Peyer's patch (tissue), 4 donors: ENCODE measurements at regions not wholly inside any gene's neighbourhood (a gene's known extent, or its start where the extent isn't known, plus 50 kb on each side); places are given as distances from the start of the nearest gene placed in this dataset.

Source experiments
- CTCF ChIP-seq, 6 experiments: fragments of 450-650 bp in 4 of 6; fragments of 200-600 bp in 2 of 6; sonication (generic) in 1 of 6; IDR thresholded peaks; one replicate each; pipeline ENCODE4 v1.5.1; 2017 to 2019; ENCODE audit warnings: antibody characterized with exemption in 6 of 6, mild to moderate bottlenecking in 3 of 6, moderate library complexity in 1 of 6
- POLR2A ChIP-seq, 2 donors: fragments of 450-650 bp; IDR thresholded peaks; one replicate each; pipeline ENCODE4 v1.5.1; 2017; ENCODE audit warnings: antibody characterized with exemption in 2 of 2, mild to moderate bottlenecking in 2 of 2, moderate library complexity in 2 of 2

DNA sequence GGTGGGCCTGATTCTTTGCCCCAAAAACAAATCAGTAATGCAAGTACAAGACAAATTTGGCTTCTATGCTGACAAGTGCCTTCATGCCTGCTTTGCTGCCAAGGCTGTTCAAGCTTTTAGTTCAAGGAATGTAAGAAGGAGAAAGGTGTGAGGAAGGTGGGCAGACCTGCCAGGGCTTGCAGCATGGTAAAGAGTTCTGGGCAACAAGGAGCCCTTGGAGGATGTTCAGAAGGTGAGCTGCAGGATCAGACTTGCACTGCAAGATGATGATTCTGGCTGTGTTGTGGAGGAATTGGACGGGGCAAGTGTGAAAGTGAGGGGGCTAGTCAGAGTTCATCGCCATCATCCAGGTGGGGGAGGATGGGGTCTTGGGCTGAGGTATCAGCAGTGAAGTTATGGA is 167.9 kb downstream of the NUAK1 start:
- TF ChIP-seq CTCF (IDR thresholded peaks at IDR 0.05) (no peak), POLR2A (IDR thresholded peaks at IDR 0.05) (no peak)
